22Rv1 (cell line): ENCODE measurements at regions not wholly inside any gene's neighbourhood (a gene's known extent, or its start where the extent isn't known, plus 50 kb on each side); places are given as distances from the start of the nearest gene placed in this dataset.

Source experiments
- ZFX ChIP-seq: fragments of 450-650 bp; IDR thresholded peaks from 2 replicates; pipeline ENCODE4 v1.6.1; 2017; ENCODE audit warnings: antibody characterized with exemption, borderline replicate concordance
- TF ChIP-seq, protein P1 (sequence below): fragments of 450-650 bp; IDR thresholded peaks from 2 replicates; pipeline ENCODE4 v1.5.1; 2017; ENCODE audit warnings: mild to moderate bottlenecking

DNA sequence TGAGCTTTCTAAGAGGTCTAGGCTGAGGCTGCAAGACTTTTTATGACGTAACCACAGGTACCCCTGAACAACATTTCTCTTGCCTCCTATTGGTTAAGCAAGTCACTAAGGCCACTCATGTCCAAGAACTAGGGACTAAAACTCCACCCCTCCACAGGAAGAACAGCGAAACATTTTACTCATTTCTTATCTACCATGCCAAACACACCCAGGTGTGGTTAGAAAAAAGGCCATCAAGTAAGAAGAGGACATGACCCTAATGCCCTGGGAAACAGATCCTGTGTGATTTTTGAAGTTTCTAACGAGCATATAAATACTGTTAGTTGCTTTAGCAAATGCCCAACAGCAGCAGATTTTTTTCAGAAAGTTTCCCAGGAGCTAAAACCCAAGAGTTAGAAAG is 282.4 kb upstream of the DYNLRB2 start:
- TF ChIP-seq, protein P1, sequence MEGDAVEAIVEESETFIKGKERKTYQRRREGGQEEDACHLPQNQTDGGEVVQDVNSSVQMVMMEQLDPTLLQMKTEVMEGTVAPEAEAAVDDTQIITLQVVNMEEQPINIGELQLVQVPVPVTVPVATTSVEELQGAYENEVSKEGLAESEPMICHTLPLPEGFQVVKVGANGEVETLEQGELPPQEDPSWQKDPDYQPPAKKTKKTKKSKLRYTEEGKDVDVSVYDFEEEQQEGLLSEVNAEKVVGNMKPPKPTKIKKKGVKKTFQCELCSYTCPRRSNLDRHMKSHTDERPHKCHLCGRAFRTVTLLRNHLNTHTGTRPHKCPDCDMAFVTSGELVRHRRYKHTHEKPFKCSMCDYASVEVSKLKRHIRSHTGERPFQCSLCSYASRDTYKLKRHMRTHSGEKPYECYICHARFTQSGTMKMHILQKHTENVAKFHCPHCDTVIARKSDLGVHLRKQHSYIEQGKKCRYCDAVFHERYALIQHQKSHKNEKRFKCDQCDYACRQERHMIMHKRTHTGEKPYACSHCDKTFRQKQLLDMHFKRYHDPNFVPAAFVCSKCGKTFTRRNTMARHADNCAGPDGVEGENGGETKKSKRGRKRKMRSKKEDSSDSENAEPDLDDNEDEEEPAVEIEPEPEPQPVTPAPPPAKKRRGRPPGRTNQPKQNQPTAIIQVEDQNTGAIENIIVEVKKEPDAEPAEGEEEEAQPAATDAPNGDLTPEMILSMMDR: no peak
- TF ChIP-seq ZFX: no peak
